ENCODE measurements at regions not wholly inside any gene's neighbourhood (a gene's known extent, or its start where the extent isn't known, plus 50 kb on each side); places are given as distances from the start of the nearest gene placed in this dataset.

- TF ChIP-seq CREB1 (IDR thresholded peaks at IDR 0.05; ENCODE audit: low read depth) (no peak), POLR2A (IDR thresholded peaks at IDR 0.05; ENCODE audit: low read depth, low read length) (no peak), ETV6 (conservative IDR thresholded peaks at IDR 0.05 in 1 of 2, IDR thresholded peaks at IDR 0.05 in 1 of 2; ENCODE audit: borderline replicate concordance in 1 of 2, low read depth in 1 of 2) (no peak), ZNF274 (IDR thresholded peaks at IDR 0.05; ENCODE audit: insufficient read depth, insufficient read length) (no peak), RB1 (IDR thresholded peaks at IDR 0.05; ENCODE audit: borderline replicate concordance) (no peak), ZNF24 (IDR thresholded peaks at IDR 0.05) (no peak), RAD21 (IDR thresholded peaks at IDR 0.05; ENCODE audit: insufficient read depth, low read depth, low read length) (no peak), CTCF (IDR thresholded peaks at IDR 0.05 in 2 of 3, conservative IDR thresholded peaks at IDR 0.05 in 1 of 3; ENCODE audit: control insufficient read depth in 2 of 3, extremely low read depth in 1 of 3, insufficient read depth in 1 of 3, low read depth in 3 of 3, low read length in 3 of 3) (no peak), MTA2 (IDR thresholded peaks at IDR 0.05; ENCODE audit: low read depth) (no peak), USF1 (IDR thresholded peaks at IDR 0.05; ENCODE audit: borderline replicate concordance, extremely low read length, insufficient read depth, low read depth, low read length) (no peak), BRCA1 (IDR thresholded peaks at IDR 0.05; ENCODE audit: low read depth, low read length) (no peak), TAF1 (IDR thresholded peaks at IDR 0.05; ENCODE audit: borderline replicate concordance, low read depth, low read length) (no peak)
These were observed 84.8 kb upstream of the TBC1D3K start for GRCh38 chr17:37839196-37839978.

Measured in GM12878 (cell line).